ENCODE measurements at regions not wholly inside any gene's neighbourhood (a gene's known extent, or its start where the extent isn't known, plus 50 kb on each side); places are given as distances from the start of the nearest gene placed in this dataset.

- BruUV-seq (replicated peaks), result no TSS peak
- intact Hi-C loops (cut with micrococcal nuclease; ENCODE audit: unreplicated experiment) (no loop called here), in situ Hi-C loops (cut with MboI) (no loop called here)
- DNase-seq (ENCODE audit: low read depth, low spot score), result no peak
- POLR2A ChIA-PET, result no interaction called here
- H4K20me1 ChIP-seq (ENCODE audit: control insufficient read depth, insufficient read depth), result no peaks in the 10 kb centered on the region
- no peaks in the 10 kb centered on the region; the same call in 2 of the 3 replicates for H3K9me3 ChIP-seq (replicated peaks; ENCODE audit: control insufficient read depth, insufficient read depth, low read length)
- 39% methylated on average over 6 of the region's 6 CpGs for WGBS (ENCODE audit: insufficient coverage, insufficient replicate concordance, low lambda C conversion rate, missing lambda C conversion rate)
- no peak overlapping the region for H3K9ac ChIP-seq (ENCODE audit: control insufficient read depth, insufficient read depth, low read length)
- no peak for FAIRE-seq
- no peaks in the 10 kb centered on the region for H3K27me3 ChIP-seq (replicated peaks in 1 of 2; ENCODE audit: control insufficient read depth in 2 of 2, insufficient read depth in 2 of 2, low read length in 1 of 2)
- no peak overlapping the region for H2AFZ ChIP-seq (ENCODE audit: control insufficient read depth, low read depth, low read length)
- H3K79me2 ChIP-seq (ENCODE audit: control insufficient read depth, insufficient read depth, low read length), result no peaks in the 10 kb centered on the region
- TF ChIP-seq PAX8 (IDR thresholded peaks at IDR 0.05), result no peak
- TF ChIP-seq WRNIP1 (IDR thresholded peaks at IDR 0.05; ENCODE audit: borderline replicate concordance, low read depth, low read length), result no peak
- no peak for TF ChIP-seq ZBTB33 (IDR thresholded peaks at IDR 0.05)
- no peak overlapping the region for H3K27ac ChIP-seq (ENCODE audit: control insufficient read depth, insufficient read depth)
- ATAC-seq, result no peak
- SMC1A ChIA-PET (ENCODE audit: uncharacterized antibody, unreplicated experiment), result no interaction called here
- no peaks in the 10 kb centered on the region for H3K4me1 ChIP-seq (ENCODE audit: control insufficient read depth, insufficient read depth, low read length)
- RAD21 ChIA-PET (ENCODE audit: unreplicated experiment), result no interaction called here
- H3K4me2 ChIP-seq (ENCODE audit: control insufficient read depth, insufficient read depth), result no peak overlapping the region
- no peaks in the 10 kb centered on the region for H3K36me3 ChIP-seq (ENCODE audit: control insufficient read depth in 2 of 2, insufficient read depth in 2 of 2, low read length in 1 of 2)
- CTCF ChIA-PET, result no interaction called here
- no peak overlapping the region for H3K4me3 ChIP-seq
Measured at GRCh38 chr13:109630271-109630670, 156.1 kb downstream of the IRS2 start.

- no peaks in the 10 kb centered on the region; the same call in 2 of the 3 replicates for H3K9me3 ChIP-seq (replicated peaks; ENCODE audit: control insufficient read depth, insufficient read depth, low read length)
- intact Hi-C loops (cut with micrococcal nuclease; ENCODE audit: unreplicated experiment) (no loop called here), in situ Hi-C loops (cut with MboI) (no loop called here)
- H3K4me2 ChIP-seq (ENCODE audit: control insufficient read depth, insufficient read depth), result no peak overlapping the region
- ChIA-PET CTCF (no interaction called here), RAD21 (ENCODE audit: unreplicated experiment) (no interaction called here), SMC1A (ENCODE audit: uncharacterized antibody, unreplicated experiment) (no interaction called here), POLR2A (no interaction called here)
- no peak for FAIRE-seq
- no TSS peak for BruUV-seq (replicated peaks)
- H3K4me3 ChIP-seq, result no peak overlapping the region
- H3K4me1 ChIP-seq (ENCODE audit: control insufficient read depth, insufficient read depth, low read length), result no peaks in the 10 kb centered on the region
- H4K20me1 ChIP-seq (ENCODE audit: control insufficient read depth, insufficient read depth), result no peaks in the 10 kb centered on the region
- DNase-seq (ENCODE audit: low read depth, low spot score), result no peak
- no peak overlapping the region for H3K27ac ChIP-seq (ENCODE audit: control insufficient read depth, insufficient read depth)
- no peak for ATAC-seq
- no peak overlapping the region for H2AFZ ChIP-seq (ENCODE audit: control insufficient read depth, low read depth, low read length)
- H3K79me2 ChIP-seq (ENCODE audit: control insufficient read depth, insufficient read depth, low read length), result no peaks in the 10 kb centered on the region
- H3K27me3 ChIP-seq (replicated peaks in 1 of 2; ENCODE audit: control insufficient read depth in 2 of 2, insufficient read depth in 2 of 2, low read length in 1 of 2), result no peaks in the 10 kb centered on the region
- H3K36me3 ChIP-seq (ENCODE audit: control insufficient read depth in 2 of 2, insufficient read depth in 2 of 2, low read length in 1 of 2), result no peaks in the 10 kb centered on the region
- no peak overlapping the region for H3K9ac ChIP-seq (ENCODE audit: control insufficient read depth, insufficient read depth, low read length)
- WGBS (ENCODE audit: insufficient coverage, insufficient replicate concordance, low lambda C conversion rate, missing lambda C conversion rate), result 4% methylated on average over 3 of the region's 3 CpGs
- no peak for TF ChIP-seq ZBTB4 (CRISPR knock-in tag; IDR thresholded peaks at IDR 0.05)
- TF ChIP-seq LARP7 (IDR thresholded peaks at IDR 0.05), result no peak
- TF ChIP-seq PRDM15 (CRISPR knock-in tag; IDR thresholded peaks at IDR 0.05), result no peak
Measured at GRCh38 chr13:109629737-109630136, 156.6 kb downstream of the IRS2 start.

All from GM12878 (cell line).